SK-N-SH (cell line): ENCODE measurements at regions not wholly inside any gene's neighbourhood (a gene's known extent, or its start where the extent isn't known, plus 50 kb on each side); places are given as distances from the start of the nearest gene placed in this dataset.

ENCODE experiments used
- EP300 ChIP-seq, 2 experiments: IDR thresholded peaks; 2 replicates each; pipeline versions ENCODE4 v1.4.0 to v1.6.1; 2012; ENCODE audit warnings: borderline replicate concordance in 1 of 2, low read depth in 1 of 2, low read length in 1 of 2
- GABPA ChIP-seq: IDR thresholded peaks from 2 replicates; pipeline ENCODE4 v1.4.0; 2012; ENCODE audit warnings: low read depth, mild to moderate bottlenecking
- MXI1 ChIP-seq: IDR thresholded peaks from 2 replicates; pipeline ENCODE4 v1.6.1; 2012; ENCODE audit warnings: mild to moderate bottlenecking, low read depth, low read length, improper control_type of control experiment
- POLR2AphosphoS5 ChIP-seq: IDR thresholded peaks from 2 replicates; pipeline ENCODE4 v1.6.1; 2012; ENCODE audit warnings: low read depth, low read length
- RAD21 ChIP-seq: IDR thresholded peaks from 2 replicates; pipeline ENCODE4 v1.6.1; 2012; ENCODE audit warnings: mild to moderate bottlenecking, low read length
- RCOR1 ChIP-seq: fragments of 150-350 bp; IDR thresholded peaks from 2 replicates; pipeline ENCODE4 v1.6.1; 2017; ENCODE audit warnings: antibody characterized with exemption, low read length
- TCF12 ChIP-seq: IDR thresholded peaks from 2 replicates; pipeline ENCODE4 v1.4.0; 2012
- TEAD4 ChIP-seq: IDR thresholded peaks from 2 replicates; pipeline ENCODE4 v1.4.0; 2012; ENCODE audit warnings: mild to moderate bottlenecking, borderline replicate concordance; ENCODE audit not compliant: insufficient read depth
- TF ChIP-seq, protein P1 (sequence below): fragments of 200-600 bp; sonication (generic); IDR thresholded peaks from 2 replicates; pipeline ENCODE4 v1.6.1; 2017; ENCODE audit warnings: antibody characterized with exemption, mild to moderate bottlenecking, moderate library complexity
- TF ChIP-seq, protein P2 (sequence below): fragments of 150-350 bp; IDR thresholded peaks from 2 replicates; pipeline ENCODE4 v1.6.1; 2017; ENCODE audit warnings: antibody characterized with exemption, low read length, low read depth, borderline replicate concordance

- TF ChIP-seq, protein P1, sequence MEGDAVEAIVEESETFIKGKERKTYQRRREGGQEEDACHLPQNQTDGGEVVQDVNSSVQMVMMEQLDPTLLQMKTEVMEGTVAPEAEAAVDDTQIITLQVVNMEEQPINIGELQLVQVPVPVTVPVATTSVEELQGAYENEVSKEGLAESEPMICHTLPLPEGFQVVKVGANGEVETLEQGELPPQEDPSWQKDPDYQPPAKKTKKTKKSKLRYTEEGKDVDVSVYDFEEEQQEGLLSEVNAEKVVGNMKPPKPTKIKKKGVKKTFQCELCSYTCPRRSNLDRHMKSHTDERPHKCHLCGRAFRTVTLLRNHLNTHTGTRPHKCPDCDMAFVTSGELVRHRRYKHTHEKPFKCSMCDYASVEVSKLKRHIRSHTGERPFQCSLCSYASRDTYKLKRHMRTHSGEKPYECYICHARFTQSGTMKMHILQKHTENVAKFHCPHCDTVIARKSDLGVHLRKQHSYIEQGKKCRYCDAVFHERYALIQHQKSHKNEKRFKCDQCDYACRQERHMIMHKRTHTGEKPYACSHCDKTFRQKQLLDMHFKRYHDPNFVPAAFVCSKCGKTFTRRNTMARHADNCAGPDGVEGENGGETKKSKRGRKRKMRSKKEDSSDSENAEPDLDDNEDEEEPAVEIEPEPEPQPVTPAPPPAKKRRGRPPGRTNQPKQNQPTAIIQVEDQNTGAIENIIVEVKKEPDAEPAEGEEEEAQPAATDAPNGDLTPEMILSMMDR, result no peak
- TF ChIP-seq GABPA, result no peak
- TF ChIP-seq, protein P2, sequence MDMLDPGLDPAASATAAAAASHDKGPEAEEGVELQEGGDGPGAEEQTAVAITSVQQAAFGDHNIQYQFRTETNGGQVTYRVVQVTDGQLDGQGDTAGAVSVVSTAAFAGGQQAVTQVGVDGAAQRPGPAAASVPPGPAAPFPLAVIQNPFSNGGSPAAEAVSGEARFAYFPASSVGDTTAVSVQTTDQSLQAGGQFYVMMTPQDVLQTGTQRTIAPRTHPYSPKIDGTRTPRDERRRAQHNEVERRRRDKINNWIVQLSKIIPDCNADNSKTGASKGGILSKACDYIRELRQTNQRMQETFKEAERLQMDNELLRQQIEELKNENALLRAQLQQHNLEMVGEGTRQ, result no peak
- no peak for TF ChIP-seq TEAD4
- TF ChIP-seq RCOR1, result no peak
- no peak for TF ChIP-seq POLR2AphosphoS5
- no peak for TF ChIP-seq RAD21
- no peak for TF ChIP-seq MXI1
- TF ChIP-seq TCF12, result no peak
- no peak for TF ChIP-seq EP300 (IDR thresholded peaks at IDR 0.05; ENCODE audit: borderline replicate concordance in 1 of 2, low read depth in 1 of 2, low read length in 1 of 2)
Measured at GRCh38 chr6:140663094-140663493, 1288.6 kb upstream of the CITED2 start.
